Right hindlimb (tissue), 1 donor: ENCODE measurements at regions not wholly inside any gene's neighbourhood (a gene's known extent, or its start where the extent isn't known, plus 50 kb on each side); places are given as distances from the start of the nearest gene placed in this dataset.

Experiments used
- DNase-seq: peaks from one replicate; pipeline ENCODE4 v3.0.0-alpha.2; 2018

- no peak for DNase-seq
Measured at GRCh38 chr2:128950758-128951157, 632.1 kb upstream of the HS6ST1 start.

- no peak for DNase-seq
Measured at GRCh38 chr2:128958241-128958640, 639.6 kb upstream of the HS6ST1 start.

DNA sequence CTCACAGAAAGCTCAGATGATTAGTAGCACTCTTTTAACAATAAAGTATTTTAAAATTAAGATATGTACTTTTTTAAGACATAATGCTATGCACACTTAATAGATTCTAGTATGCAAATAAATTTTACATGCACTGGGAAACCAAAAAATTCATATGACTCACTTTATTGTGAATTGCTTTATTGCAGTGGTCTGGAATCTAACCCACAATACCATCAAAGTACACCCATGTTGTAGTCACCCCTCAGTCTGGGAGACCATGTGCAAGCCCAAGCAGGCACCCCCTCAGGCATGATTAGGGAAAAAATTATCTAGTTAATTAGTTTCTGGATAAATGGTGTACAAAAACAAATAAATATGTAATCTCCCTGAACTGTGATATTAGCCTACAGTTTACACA, 649.0 kb upstream of the HS6ST1 start:
- no peak for DNase-seq

- DNase-seq, result no peak
Measured at GRCh38 chr2:128969374-128969773, 650.7 kb upstream of the HS6ST1 start.

GRCh38 chr2:128970332-128971116, 651.9 kb upstream of the HS6ST1 start:
- no peak for DNase-seq

DNA sequence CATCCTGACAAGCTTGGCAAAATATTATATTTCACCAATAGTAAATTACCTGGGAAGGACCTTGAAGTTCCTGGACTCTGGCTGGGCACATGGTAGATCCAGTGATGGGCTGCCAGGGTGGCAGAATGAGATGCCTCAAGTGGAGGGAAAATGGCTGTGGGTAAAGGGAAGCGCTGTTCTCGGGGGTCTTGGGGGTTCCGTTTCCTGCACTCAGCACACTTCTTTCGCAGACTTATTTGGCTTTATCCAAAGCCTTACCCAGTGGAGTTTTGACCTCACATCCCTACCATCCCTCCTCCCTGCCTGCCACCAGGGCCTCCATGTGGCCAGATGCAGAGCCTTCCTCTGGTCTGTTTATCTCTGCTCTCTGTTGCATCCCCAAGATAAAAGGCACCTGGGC, 654.9 kb upstream of the HS6ST1 start:
- no peak for DNase-seq

DNA sequence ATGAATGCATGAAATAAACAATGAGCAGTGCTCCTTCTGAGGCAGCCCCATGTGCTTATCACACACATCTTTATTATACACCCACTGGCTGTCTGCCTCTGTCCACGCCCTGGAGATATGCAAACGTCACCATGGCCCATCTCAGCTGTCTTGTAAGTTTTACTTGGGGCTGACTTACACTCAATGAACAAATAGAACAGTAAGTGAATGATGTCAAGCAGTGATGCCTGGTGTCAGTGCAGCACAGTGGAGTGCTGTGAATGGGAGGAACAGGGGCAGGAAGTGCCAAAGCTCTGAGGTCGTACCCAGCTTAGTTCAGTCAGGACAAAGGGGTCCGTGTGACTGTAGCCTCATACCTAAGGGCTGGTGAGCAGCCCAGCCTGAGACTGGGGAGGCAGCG, 659.5 kb upstream of the HS6ST1 start:
- no peak for DNase-seq

- no peak for DNase-seq
Measured at GRCh38 chr2:128979182-128979581, 660.5 kb upstream of the HS6ST1 start.

- DNase-seq, result no peak
Measured at GRCh38 chr2:128980475-128980874, 661.8 kb upstream of the HS6ST1 start.

- no peak for DNase-seq
Measured at GRCh38 chr2:128981353-128981752, 662.7 kb upstream of the HS6ST1 start.

DNA sequence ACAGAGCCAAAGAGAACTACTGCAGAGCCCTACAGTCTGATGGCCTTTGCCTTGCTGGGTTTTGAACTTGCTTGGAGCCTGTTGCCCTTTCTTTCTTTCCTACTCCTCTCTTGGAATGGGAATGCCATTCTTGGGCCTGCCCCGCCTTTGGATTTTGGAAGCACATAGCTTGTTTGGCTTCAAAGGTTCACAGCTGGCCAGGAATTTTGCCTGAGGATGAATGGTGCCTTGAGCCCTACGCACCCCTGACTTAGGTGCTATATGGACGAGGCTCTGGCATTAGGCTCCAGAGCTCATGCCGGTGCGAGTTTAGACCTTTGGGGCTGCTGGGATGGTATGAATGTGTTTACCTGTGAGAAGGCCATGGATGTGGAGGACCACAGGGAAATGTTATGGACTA, 663.3 kb upstream of the HS6ST1 start:
- no peak for DNase-seq

DNA sequence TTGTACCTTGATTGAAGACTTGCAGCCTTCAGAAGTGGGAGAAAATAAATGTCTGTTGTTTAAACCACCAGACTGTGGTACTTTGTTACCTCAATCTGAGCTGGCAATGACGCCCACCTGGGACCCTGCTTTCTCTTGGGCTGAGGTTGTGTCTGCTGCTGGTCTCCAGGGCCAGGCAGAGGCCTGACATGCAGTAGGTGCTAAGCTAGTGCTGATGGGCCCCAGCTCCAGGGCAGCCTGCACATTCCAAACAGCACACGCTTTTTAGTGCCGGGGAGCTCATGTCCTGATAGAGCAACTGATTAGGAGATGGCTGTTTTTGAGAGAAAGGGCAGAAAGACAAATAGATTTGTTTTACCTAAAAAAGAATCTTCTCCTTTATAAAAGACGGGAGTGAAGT, 664.0 kb upstream of the HS6ST1 start:
- no peak for DNase-seq

DNA sequence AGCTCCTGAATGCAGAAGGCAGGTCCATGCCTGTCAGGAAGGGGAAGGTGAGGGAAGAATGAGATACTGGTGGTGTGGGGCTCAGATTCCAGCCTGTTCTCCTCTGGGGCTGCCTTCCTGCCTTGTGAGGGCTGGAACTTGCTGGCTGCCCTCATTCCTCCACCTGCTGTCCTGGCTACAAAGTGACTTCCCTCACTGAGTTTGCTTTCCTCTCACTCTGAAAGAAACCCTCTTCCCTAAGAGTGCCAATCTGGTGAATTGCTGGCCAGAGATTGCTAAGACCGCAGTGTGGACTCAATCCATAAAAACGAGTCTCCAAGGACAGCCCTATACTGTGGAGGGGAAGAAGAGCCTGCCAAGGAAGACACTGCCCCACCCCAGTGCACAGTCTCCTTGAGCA, 664.4 kb upstream of the HS6ST1 start:
- DNase-seq, result no peak

GRCh38 chr2:128984081-128984480, 665.4 kb upstream of the HS6ST1 start:
- no peak for DNase-seq

DNA sequence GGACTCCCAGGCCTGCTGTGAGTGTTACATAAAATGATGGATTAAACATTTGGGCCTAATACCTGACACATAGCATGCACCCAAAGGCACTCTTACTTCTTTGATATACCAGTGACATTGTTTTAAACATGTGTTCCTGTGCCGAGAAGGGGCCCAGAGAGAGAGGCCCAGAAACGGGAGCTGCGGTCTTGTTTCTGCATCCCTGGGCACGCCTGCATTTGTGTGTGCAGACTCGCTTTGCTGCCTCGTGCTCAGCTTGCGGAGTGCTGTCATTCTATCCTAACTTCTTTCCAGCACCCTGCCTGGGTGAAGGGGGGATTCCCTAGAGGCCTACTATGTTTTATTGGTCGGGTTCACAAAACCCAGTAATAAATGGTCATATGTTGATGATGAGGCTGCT, 666.2 kb upstream of the HS6ST1 start:
- DNase-seq, result no peak

DNA sequence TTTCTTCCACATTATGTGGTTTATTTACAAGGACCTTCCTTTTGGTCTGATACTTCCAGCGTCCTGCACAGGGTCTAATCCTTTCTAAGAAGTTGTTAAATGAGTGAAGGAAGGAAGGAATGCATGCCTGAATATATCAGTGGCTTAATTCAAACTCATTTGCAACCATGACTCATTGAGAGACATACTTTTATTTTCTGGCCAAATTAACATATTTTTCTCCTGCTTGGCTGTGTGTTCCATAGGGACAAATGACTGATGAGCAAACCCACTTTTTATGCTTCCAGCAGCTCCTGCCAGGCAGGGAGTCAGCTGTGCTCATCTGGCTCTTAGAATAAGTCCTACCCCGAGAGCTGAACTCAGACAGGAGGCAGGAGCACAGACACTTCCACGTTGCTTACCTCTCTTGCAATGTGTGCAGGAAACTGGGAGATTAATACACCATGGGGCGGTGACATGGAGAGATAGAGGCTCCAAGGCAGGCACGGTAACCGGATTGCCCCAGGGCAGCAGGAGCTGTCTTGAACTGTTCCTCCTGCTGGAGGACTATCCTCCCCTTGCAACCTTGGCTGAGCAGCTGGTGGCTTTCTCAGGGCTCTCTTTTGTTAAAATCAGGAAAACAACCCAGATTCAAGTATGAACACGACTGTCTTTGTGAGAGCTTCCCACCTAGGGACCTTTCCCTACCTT, 667.5 kb upstream of the HS6ST1 start:
- DNase-seq, result no peak

DNA sequence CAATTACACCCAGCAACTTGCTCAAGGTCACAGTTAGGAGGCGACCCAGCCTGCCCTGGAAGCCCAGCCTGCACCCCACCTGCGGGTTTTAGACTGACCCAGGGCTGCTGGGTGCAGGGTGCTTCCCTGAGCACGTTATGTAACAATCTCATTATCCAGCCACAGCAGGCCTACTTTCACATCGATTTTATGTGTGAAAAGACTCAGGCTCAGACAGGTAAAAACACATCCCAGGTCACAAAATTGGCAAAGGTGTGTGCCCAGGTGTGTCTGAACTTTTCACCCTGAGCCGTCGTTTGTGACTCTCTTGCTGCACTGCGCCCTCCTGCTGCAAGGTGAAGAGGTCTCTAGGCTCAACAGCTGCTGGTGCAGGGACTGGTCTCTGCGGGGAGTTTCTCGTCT, 668.2 kb upstream of the HS6ST1 start:
- no peak for DNase-seq

- no peak for DNase-seq
Measured at GRCh38 chr2:128988326-128988725, 669.7 kb upstream of the HS6ST1 start.

DNA sequence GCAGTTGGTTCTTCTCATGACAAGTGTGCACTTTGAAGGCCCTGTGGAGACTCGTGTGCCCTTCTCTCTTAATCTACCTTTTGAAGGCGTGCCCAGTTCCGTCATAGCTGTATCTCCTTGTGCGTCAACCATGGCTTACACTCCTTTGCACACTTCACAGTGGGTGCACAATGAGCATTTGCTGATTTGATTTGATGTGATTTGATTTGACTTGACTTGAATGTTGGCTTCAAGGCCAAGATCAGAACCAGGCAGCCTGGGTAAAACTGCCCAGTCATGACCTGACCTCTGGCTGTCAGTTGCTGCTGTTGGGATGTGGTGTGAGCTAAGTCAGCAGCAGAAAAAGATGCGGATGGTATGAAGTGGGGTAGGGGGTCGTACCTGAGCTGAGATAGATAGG, 670.3 kb upstream of the HS6ST1 start:
- no peak for DNase-seq

- no peak for DNase-seq
Measured at GRCh38 chr2:128995086-128995485, 676.4 kb upstream of the HS6ST1 start.

DNA sequence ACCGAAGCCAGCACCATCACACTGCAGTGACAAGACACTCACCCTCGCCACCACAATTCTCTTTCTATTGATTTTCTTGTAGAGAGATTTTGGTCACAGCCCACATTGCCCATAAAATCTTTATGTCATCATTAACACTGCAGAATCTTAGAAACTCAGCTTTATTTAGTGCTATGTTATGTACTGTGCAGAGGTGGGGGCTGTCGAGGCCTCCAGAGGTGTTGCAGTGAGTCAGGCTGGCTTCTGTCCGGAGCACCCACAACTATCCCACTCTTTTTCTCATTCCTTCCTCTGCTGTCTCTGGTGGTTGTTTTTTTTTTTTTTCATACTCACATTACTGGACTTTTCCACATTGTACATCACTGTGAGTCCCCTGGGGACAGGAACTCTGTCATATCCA, 677.4 kb upstream of the HS6ST1 start:
- DNase-seq, result no peak

- DNase-seq, result no peak
Measured at GRCh38 chr2:128997166-128997866, 678.6 kb upstream of the HS6ST1 start.

DNA sequence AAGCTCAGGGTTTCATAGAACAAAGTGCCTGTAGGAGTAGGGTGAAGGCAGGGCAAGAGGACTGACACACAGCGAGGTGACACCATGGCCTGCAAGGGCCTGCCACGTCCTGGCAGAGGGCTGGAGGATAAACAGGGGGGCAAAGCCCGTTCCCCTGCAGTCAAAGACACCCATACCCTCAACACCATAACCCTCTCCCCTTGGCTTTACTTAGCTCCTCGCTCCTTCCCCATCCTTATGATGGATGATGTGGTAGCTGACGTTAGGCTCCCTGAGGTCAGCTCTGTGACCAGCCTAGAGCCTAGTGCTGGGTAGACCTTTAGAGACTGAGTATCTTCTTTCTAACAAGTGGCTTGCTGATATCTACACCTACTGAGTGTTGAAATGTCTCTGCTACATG, 683.3 kb upstream of the HS6ST1 start:
- no peak for DNase-seq

GRCh38 chr2:129002751-129003150, 684.1 kb upstream of the HS6ST1 start:
- no peak for DNase-seq
